Activated B cell treated with CpG ODN at 0.5 μM for 24 hours (primary cell): ENCODE measurements at regions not wholly inside any gene's neighbourhood (a gene's known extent, or its start where the extent isn't known, plus 50 kb on each side); places are given as distances from the start of the nearest gene placed in this dataset.

Experiments
- ATAC-seq: fragments of 200-7000 bp; cut with Tn5 transposase; one replicate; pipeline ENCODE4 v1.10.0; 2021; ENCODE audit warnings: low read depth, mild to moderate bottlenecking, moderate library complexity
- CTCF ChIA-PET: fragments of 350-600 bp; sonication (Branson Sonifier 250); formaldehyde crosslinking; loops from one replicate; lab custom pipeline; 2021; ENCODE audit warnings: antibody characterized with exemption; lab: Charles Lee
- POLR2A ChIA-PET: fragments of 350-600 bp; sonication (Branson Sonifier 250); formaldehyde crosslinking; loops from one replicate; lab custom pipeline; 2021; ENCODE audit warnings: antibody characterized with exemption; lab: Charles Lee
- DNase-seq: peaks from one replicate; pipeline ENCODE4 v3.0.0; 2022
- H3K27ac Mint-ChIP-seq: one replicate; pipeline ENCODE4 v1.8.0; 2020; ENCODE audit warnings: mixed read lengths
- H3K27me3 Mint-ChIP-seq: one replicate; pipeline ENCODE4 v1.8.0; 2021; ENCODE audit warnings: mixed read lengths
- H3K36me3 Mint-ChIP-seq: one replicate; pipeline ENCODE4 v1.8.0; 2021; ENCODE audit warnings: low read depth, mixed read lengths
- H3K4me1 Mint-ChIP-seq: one replicate; pipeline ENCODE4 v1.8.0; 2021; ENCODE audit warnings: mixed read lengths
- H3K4me3 Mint-ChIP-seq: one replicate; pipeline ENCODE4 v1.8.0; 2020; ENCODE audit warnings: mild to moderate bottlenecking, mixed read lengths
- H3K9me3 Mint-ChIP-seq: one replicate; pipeline ENCODE4 v1.8.0; 2020; ENCODE audit warnings: mixed read lengths
- intact Hi-C: fragments of 100-400 bp; cut with micrococcal nuclease; formaldehyde crosslinking; loops from one replicate; pipeline ENCODE4 v1.15.1; 2024
- TF ChIP-seq, protein P1 (sequence below): fragments of 200-600 bp; IDR thresholded peaks from one replicate; pipeline ENCODE4 v1.8.0; 2022; ENCODE audit warnings: antibody characterized with exemption, mild to moderate bottlenecking

DNA sequence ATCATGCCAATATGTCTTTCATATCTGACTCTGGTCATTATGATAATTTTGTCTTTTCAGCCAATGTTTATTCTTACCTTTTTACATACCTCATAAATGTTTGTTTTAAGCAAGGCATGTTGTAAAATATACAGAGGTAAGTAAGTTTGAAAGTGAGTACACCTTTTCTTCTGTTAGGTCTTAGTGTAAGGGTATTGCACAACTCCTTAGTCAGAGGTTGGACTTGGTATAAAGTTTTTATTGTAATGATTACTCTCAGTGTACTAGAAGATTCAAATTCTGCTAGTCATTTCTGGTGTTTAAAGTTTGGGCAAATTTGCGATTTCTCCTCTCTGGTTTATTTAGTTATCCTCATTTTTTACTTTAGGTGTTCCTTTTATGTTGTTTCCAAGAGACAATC, 564.3 kb upstream of the FSIP2 start:
- no peak for ATAC-seq
- TF ChIP-seq, protein P1, sequence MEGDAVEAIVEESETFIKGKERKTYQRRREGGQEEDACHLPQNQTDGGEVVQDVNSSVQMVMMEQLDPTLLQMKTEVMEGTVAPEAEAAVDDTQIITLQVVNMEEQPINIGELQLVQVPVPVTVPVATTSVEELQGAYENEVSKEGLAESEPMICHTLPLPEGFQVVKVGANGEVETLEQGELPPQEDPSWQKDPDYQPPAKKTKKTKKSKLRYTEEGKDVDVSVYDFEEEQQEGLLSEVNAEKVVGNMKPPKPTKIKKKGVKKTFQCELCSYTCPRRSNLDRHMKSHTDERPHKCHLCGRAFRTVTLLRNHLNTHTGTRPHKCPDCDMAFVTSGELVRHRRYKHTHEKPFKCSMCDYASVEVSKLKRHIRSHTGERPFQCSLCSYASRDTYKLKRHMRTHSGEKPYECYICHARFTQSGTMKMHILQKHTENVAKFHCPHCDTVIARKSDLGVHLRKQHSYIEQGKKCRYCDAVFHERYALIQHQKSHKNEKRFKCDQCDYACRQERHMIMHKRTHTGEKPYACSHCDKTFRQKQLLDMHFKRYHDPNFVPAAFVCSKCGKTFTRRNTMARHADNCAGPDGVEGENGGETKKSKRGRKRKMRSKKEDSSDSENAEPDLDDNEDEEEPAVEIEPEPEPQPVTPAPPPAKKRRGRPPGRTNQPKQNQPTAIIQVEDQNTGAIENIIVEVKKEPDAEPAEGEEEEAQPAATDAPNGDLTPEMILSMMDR: no peak
- CTCF ChIA-PET: no interaction called here
- DNase-seq: no peak
- no peaks in the 10 kb centered on the region for H3K9me3 Mint-ChIP-seq
- no peaks in the 10 kb centered on the region for H3K4me1 Mint-ChIP-seq
- POLR2A ChIA-PET: no interaction called here
- H3K27me3 Mint-ChIP-seq: no peaks in the 10 kb centered on the region
- no peak overlapping the region for H3K27ac Mint-ChIP-seq
- H3K4me3 Mint-ChIP-seq: no peak overlapping the region
- intact Hi-C loops: no loop called here
- H3K36me3 Mint-ChIP-seq: no peaks in the 10 kb centered on the region

DNA sequence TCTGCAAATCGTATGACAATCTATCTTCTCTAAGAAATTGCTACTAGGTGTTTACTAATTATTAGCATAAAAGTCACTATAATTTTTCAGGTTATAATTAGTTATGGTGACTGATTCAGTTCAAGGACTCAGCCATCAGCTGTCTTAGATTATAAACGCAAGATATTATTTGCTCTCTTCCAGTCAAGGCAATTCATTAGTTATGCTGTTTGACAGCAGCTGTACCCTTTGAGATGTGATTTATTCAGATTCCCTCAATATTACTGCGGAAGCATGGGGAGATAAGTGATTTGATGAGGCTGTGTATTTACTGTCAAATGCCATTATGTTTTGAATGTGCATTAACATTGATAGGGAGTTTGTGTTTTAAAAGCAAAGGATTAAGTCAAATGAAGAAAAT, 558.9 kb upstream of the FSIP2 start:
- no peak overlapping the region for H3K27ac Mint-ChIP-seq
- no peaks in the 10 kb centered on the region for H3K4me1 Mint-ChIP-seq
- no peaks in the 10 kb centered on the region for H3K36me3 Mint-ChIP-seq
- ChIA-PET CTCF (no interaction called here), POLR2A (no interaction called here)
- intact Hi-C loops: no loop called here
- no peaks in the 10 kb centered on the region for H3K27me3 Mint-ChIP-seq
- H3K9me3 Mint-ChIP-seq: peaks cover 2% of the 10 kb centered on the region
- ATAC-seq: no peak
- TF ChIP-seq, protein P1: no peak
- H3K4me3 Mint-ChIP-seq: no peak overlapping the region
- DNase-seq: no peak

- Mint-ChIP-seq H3K9me3 (peaks cover 2% of the 10 kb centered on the region), H3K36me3 (no peaks in the 10 kb centered on the region), H3K27me3 (no peaks in the 10 kb centered on the region), H3K4me1 (no peaks in the 10 kb centered on the region), H3K4me3 (no peak overlapping the region), H3K27ac (no peak overlapping the region)
- intact Hi-C loops: no loop called here
- no peak for ATAC-seq
- DNase-seq: no peak
- TF ChIP-seq, protein P1: no peak
- ChIA-PET POLR2A (no interaction called here), CTCF (no interaction called here)
Measured at GRCh38 chr2:185181901-185182300, 556.7 kb upstream of the FSIP2 start.

DNA sequence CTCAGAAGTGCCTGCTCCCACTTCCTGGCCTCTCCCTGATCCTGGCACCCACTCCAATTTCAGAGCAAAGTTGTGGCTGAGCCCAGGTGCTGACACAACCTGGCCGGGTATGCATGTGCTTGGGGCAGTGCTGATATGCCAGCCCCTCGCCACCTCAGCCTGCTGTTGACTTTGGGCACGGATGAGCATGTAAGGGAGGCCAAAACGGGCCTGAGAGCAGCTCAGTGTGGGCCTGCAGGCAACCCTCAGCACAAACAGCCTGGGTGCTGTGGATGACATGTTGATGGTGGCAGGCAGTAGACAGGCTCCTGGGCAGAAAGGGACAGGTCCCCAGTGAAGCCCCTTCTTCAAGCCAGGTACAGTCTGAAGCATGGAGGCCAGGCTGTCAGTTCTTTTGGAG, 553.6 kb upstream of the FSIP2 start:
- TF ChIP-seq, protein P1: no peak
- H3K4me1 Mint-ChIP-seq: no peaks in the 10 kb centered on the region
- H3K27ac Mint-ChIP-seq: no peak overlapping the region
- no peaks in the 10 kb centered on the region for H3K27me3 Mint-ChIP-seq
- intact Hi-C loops: no loop called here
- ATAC-seq (no peak), DNase-seq (no peak)
- no peaks in the 10 kb centered on the region for H3K36me3 Mint-ChIP-seq
- ChIA-PET POLR2A (no interaction called here), CTCF (no interaction called here)
- peaks cover 2% of the 10 kb centered on the region for H3K9me3 Mint-ChIP-seq
- H3K4me3 Mint-ChIP-seq: no peak overlapping the region

DNA sequence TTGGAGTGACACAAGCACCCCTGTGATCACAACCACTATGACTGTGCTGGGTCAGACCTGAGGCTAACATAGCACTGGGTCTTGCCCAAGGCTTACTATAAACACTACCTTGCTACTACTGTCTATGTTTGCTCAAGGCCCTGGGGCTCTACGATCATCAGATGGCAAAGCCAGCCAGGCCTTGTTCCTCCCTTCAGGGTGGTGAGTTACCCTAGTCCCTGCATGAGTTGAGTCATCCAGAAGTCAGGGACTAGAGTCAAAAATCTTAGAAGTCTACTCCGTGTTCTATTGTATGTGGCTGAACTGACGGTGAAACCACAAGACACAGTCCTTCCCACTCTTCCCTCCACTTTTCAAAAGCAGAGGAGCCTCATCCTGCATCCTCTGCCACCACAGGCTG, 551.2 kb upstream of the FSIP2 start:
- intact Hi-C loops: no loop called here
- Mint-ChIP-seq H3K4me3 (no peak overlapping the region), H3K4me1 (no peaks in the 10 kb centered on the region)

More for the DNA sequence above, 551.2 kb upstream of the FSIP2 start:
- ATAC-seq: no peak
- DNase-seq: no peak
- ChIA-PET CTCF (no interaction called here), POLR2A (no interaction called here)
- Mint-ChIP-seq H3K27ac (no peak overlapping the region), H3K27me3 (no peaks in the 10 kb centered on the region), H3K36me3 (no peaks in the 10 kb centered on the region), H3K9me3 (peaks cover 2% of the 10 kb centered on the region)
- TF ChIP-seq, protein P1: no peak
